Liver (tissue), 3 donors: ENCODE measurements at regions not wholly inside any gene's neighbourhood (a gene's known extent, or its start where the extent isn't known, plus 50 kb on each side); places are given as distances from the start of the nearest gene placed in this dataset.

ENCODE experiments used
- CTCF ChIP-seq: fragments of 150-350 bp; IDR thresholded peaks from 2 replicates; pipeline ENCODE4 v1.5.1; 2017; ENCODE audit warnings: improper control_type of control experiment, low read depth, low read length; ENCODE audit not compliant: missing input control
- EGR1 ChIP-seq, 2 donors: IDR thresholded peaks; 2 replicates each; pipeline ENCODE4 v1.6.1; 2016 to 2018; ENCODE audit warnings: antibody characterized with exemption in 2 of 2, low read depth in 2 of 2
- GABPA ChIP-seq, 2 donors: IDR thresholded peaks in 1 of 2; conservative IDR thresholded peaks in 1 of 2; 2 replicates each; pipeline ENCODE4 v1.6.1; 2016; ENCODE audit warnings: antibody characterized with exemption in 2 of 2, mild to moderate bottlenecking in 1 of 2, moderate library complexity in 1 of 2
- HNF4G ChIP-seq: IDR thresholded peaks from 2 replicates; pipeline ENCODE4 v1.6.1; 2016; ENCODE audit warnings: antibody characterized with exemption
- MAX ChIP-seq: IDR thresholded peaks from 2 replicates; pipeline ENCODE4 v1.6.1; 2016; ENCODE audit warnings: antibody characterized with exemption
- RXRA ChIP-seq, 2 donors: IDR thresholded peaks; 2 replicates each; pipeline ENCODE4 v1.6.1; 2017 to 2018; ENCODE audit warnings: antibody characterized with exemption in 2 of 2, mild to moderate bottlenecking in 1 of 2
- TAF1 ChIP-seq: conservative IDR thresholded peaks from 2 replicates; pipeline ENCODE4 v1.6.1; 2016; ENCODE audit warnings: antibody characterized with exemption, mild to moderate bottlenecking
- YY1 ChIP-seq: IDR thresholded peaks from 2 replicates; pipeline ENCODE4 v1.6.1; 2016; ENCODE audit warnings: antibody characterized with exemption, mild to moderate bottlenecking
- ZBTB33 ChIP-seq: IDR thresholded peaks from 2 replicates; pipeline ENCODE4 v1.6.1; 2016; ENCODE audit warnings: antibody characterized with exemption
- donor health status: healthy.
- donor health status: healthy.

GRCh38 chr14:84527706-84528105 is 1002.2 kb upstream of the FLRT2 start:
- TF ChIP-seq CTCF: no peak
- no peak for TF ChIP-seq RXRA (IDR thresholded peaks at IDR 0.05)
- no peak for TF ChIP-seq MAX
- no peak for TF ChIP-seq ZBTB33
- no peak for TF ChIP-seq EGR1 (IDR thresholded peaks at IDR 0.05; ENCODE audit: low read depth in 2 of 2)
- TF ChIP-seq HNF4G: no peak
- TF ChIP-seq GABPA (IDR thresholded peaks at IDR 0.05 in 1 of 2, conservative IDR thresholded peaks at IDR 0.05 in 1 of 2): no peak
- no peak for TF ChIP-seq TAF1
- no peak for TF ChIP-seq YY1
